ACC112 (cell line): ENCODE measurements at regions not wholly inside any gene's neighbourhood (a gene's known extent, or its start where the extent isn't known, plus 50 kb on each side); places are given as distances from the start of the nearest gene placed in this dataset.

Experiments
- H2AFZ ChIP-seq: fragments of 200-600 bp; sonication (generic); one replicate; pipeline ENCODE4 v1.6.0; 2017; ENCODE audit warnings: antibody characterized with exemption, low read length; ENCODE audit not compliant: unreplicated experiment
- H3K27ac ChIP-seq: fragments of 200-600 bp; sonication (generic); 2 replicates; pipeline ENCODE4 v1.5.1; 2014; ENCODE audit warnings: low read depth, mild to moderate bottlenecking, antibody characterized with exemption, low read length, moderate library complexity
- H3K27me3 ChIP-seq: fragments of 200-600 bp; sonication (generic); 2 replicates; pipeline ENCODE4 v1.6.1; 2014; ENCODE audit warnings: mild to moderate bottlenecking, antibody characterized with exemption, low read length, moderate library complexity, mixed read lengths; ENCODE audit not compliant: insufficient read depth
- H3K36me3 ChIP-seq: fragments of 200-600 bp; sonication (generic); 2 replicates; pipeline ENCODE4 v1.6.1; 2016; ENCODE audit warnings: mild to moderate bottlenecking, antibody characterized with exemption, low read length, moderate library complexity, mixed read lengths; ENCODE audit not compliant: insufficient read depth
- H3K4me1 ChIP-seq: fragments of 200-600 bp; sonication (generic); one replicate; pipeline ENCODE4 v1.6.1; 2016; ENCODE audit warnings: low read length, mixed read lengths; ENCODE audit not compliant: insufficient read depth, unreplicated experiment, control insufficient read depth
- H3K4me3 ChIP-seq: fragments of 200-600 bp; sonication (generic); 2 replicates; pipeline ENCODE4 v1.5.1; 2014; ENCODE audit warnings: mild to moderate bottlenecking, low read depth, low read length
- H3K79me2 ChIP-seq: fragments of 200-600 bp; sonication (generic); one replicate; pipeline ENCODE4 v1.6.0; 2016; ENCODE audit warnings: low read length; ENCODE audit not compliant: control insufficient read depth, unreplicated experiment, insufficient read depth

DNA sequence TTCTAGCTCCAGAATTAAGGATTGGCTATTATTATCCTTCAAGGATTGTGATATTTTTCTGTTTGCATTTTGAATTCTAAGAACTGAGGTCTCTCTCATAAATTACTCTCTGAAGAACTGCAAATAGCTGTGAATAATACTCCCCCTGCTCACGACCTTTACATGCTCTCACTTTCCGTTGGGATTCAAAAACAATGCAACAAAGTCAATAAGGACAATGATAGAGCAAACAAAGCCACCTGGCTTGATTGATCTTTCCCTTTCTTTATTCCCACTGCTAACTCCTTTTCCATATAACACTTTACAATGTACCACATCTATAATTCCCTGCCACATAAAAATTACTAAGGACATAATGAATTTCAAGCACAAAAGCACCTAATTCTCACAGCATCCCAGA, 523.0 kb upstream of the CA10 start:
- Histone ChIP-seq H3K27me3 (no peaks in the 10 kb centered on the region), H3K4me1 (no peaks in the 10 kb centered on the region), H2AFZ (no peak overlapping the region), H3K79me2 (no peaks in the 10 kb centered on the region), H3K36me3 (no peaks in the 10 kb centered on the region), H3K4me3 (no peak overlapping the region), H3K27ac (no peak overlapping the region)

GRCh38 chr17:52678211-52678610, 519.7 kb upstream of the CA10 start:
- no peaks in the 10 kb centered on the region for H3K79me2 ChIP-seq
- H3K27ac ChIP-seq, result no peak overlapping the region
- no peaks in the 10 kb centered on the region for H3K4me1 ChIP-seq
- H3K36me3 ChIP-seq, result no peaks in the 10 kb centered on the region
- H3K27me3 ChIP-seq, result no peaks in the 10 kb centered on the region
- H3K4me3 ChIP-seq, result no peak overlapping the region
- no peak overlapping the region for H2AFZ ChIP-seq

DNA sequence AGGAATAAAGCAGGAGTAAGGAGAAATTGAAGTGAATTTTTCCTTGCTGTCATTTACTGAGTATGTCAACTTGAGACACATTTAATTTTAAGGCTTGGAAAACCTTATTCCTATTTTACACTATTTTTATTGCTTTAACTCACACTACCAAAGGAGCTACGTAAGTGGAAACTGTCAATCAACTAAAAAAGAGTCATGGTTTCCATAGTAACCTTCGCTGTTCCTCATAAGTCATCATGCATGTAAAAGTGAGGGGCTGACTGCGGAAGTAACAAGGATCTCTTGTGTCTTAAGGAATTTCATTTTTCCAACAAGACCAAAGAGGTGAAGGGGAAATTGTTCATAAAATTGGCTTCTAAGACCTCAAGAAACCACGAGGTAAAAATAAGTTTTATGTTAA, 516.2 kb upstream of the CA10 start:
- no peak overlapping the region for H3K4me3 ChIP-seq
- no peak overlapping the region for H3K27ac ChIP-seq
- no peaks in the 10 kb centered on the region for H3K36me3 ChIP-seq
- no peaks in the 10 kb centered on the region for H3K79me2 ChIP-seq
- no peak overlapping the region for H2AFZ ChIP-seq
- H3K4me1 ChIP-seq, result no peaks in the 10 kb centered on the region
- H3K27me3 ChIP-seq, result no peaks in the 10 kb centered on the region

GRCh38 chr17:52673791-52674190, 515.3 kb upstream of the CA10 start:
- Histone ChIP-seq H3K36me3 (no peaks in the 10 kb centered on the region), H3K4me1 (no peaks in the 10 kb centered on the region), H3K79me2 (no peaks in the 10 kb centered on the region), H2AFZ (no peak overlapping the region), H3K27ac (no peak overlapping the region), H3K4me3 (no peak overlapping the region), H3K27me3 (no peaks in the 10 kb centered on the region)

DNA sequence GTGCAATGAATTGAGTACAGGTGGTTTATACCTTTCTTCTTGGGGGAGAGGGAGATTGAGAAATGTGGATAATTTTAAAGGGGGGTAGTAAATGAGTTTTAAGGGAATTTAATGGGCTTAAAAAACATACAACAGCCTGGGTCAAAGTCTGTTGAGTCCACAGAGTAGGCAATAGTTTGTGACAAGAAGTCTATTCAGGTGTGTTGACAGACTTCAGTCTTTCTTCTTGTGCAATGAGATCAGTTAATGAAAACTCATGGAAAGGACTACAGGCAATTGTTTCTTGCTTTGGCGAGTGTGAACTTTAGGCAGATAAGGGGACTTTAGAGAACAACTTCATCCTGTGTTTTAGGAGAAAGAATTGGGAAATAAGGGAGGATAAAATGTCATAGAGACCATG, 507.8 kb upstream of the CA10 start:
- no peaks in the 10 kb centered on the region for H3K79me2 ChIP-seq
- no peak overlapping the region for H2AFZ ChIP-seq
- H3K36me3 ChIP-seq, result no peaks in the 10 kb centered on the region
- H3K4me3 ChIP-seq, result no peak overlapping the region
- H3K27me3 ChIP-seq, result no peaks in the 10 kb centered on the region
- H3K4me1 ChIP-seq, result no peaks in the 10 kb centered on the region
- no peak overlapping the region for H3K27ac ChIP-seq

- H3K27me3 ChIP-seq, result no peaks in the 10 kb centered on the region
- H3K27ac ChIP-seq, result no peak overlapping the region
- H3K79me2 ChIP-seq, result no peaks in the 10 kb centered on the region
- no peak overlapping the region for H3K4me3 ChIP-seq
- no peaks in the 10 kb centered on the region for H3K36me3 ChIP-seq
- no peaks in the 10 kb centered on the region for H3K4me1 ChIP-seq
- no peak overlapping the region for H2AFZ ChIP-seq
Observed at GRCh38 chr17:52660692-52661091, 502.2 kb upstream of the CA10 start.

DNA sequence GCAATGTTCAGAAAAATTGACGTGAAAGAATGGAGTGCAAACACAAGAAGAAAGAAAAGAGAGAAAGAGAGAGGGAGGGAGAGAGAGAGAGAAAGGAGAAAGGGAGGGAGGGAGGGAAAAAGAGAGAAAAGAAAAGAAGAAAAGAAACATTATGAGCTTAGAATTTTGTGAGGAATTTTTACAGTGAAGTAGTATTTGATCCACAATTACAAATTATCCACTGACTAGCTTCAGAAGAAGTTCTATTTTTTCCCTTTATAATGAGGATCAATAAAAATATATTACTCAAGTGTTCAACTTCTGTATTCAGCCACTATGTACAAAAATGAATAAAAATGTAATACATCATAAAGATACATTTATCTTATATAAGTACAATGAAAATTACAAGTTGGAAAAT, 494.5 kb upstream of the CA10 start:
- Histone ChIP-seq H3K27me3 (no peaks in the 10 kb centered on the region), H3K79me2 (no peaks in the 10 kb centered on the region), H3K4me1 (no peaks in the 10 kb centered on the region), H3K27ac (no peak overlapping the region), H2AFZ (no peak overlapping the region), H3K36me3 (no peaks in the 10 kb centered on the region), H3K4me3 (no peak overlapping the region)

DNA sequence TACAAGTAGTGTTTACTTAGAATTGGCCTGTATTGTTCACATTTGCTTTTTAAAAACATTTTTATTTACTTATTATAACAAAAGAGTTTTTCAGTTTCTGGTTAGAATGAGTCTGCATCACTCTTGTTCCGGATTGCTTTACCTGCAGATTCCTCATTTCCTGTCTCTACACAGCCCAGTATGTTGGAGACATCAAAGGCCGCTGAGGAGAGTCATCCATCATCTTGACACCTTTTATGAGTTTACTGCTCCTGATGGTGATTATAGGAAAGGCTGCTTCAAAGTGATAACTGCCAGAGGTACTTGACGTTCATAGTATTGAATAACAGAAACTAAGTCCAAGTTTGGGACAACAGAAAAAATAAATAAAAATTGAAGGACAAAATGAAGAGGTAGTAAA, 490.5 kb upstream of the CA10 start:
- H2AFZ ChIP-seq, result no peak overlapping the region
- no peaks in the 10 kb centered on the region for H3K79me2 ChIP-seq
- H3K27ac ChIP-seq, result no peak overlapping the region
- H3K4me1 ChIP-seq, result no peaks in the 10 kb centered on the region
- H3K27me3 ChIP-seq, result no peaks in the 10 kb centered on the region
- no peak overlapping the region for H3K4me3 ChIP-seq
- no peaks in the 10 kb centered on the region for H3K36me3 ChIP-seq

DNA sequence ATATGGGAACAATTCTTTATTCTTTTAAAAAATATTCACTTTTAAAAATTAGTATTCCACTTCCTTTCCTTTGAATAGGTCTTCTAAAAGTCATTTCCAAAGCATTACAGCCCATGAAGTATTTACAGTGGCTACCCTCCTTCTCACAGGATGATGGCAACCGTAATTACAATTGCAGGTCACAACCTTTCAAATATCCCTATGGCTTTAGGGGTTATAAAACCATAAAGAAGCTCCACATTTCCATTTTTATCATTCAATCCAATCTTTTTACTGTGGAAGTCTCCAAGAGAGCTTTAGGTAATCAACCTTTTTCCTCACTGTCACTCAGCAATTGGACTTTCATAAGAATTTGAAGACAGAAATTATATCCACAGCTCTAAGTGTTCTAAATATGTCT, 488.9 kb upstream of the CA10 start:
- H2AFZ ChIP-seq, result no peak overlapping the region
- no peaks in the 10 kb centered on the region for H3K79me2 ChIP-seq
- H3K36me3 ChIP-seq, result no peaks in the 10 kb centered on the region
- H3K4me3 ChIP-seq, result no peak overlapping the region
- H3K27ac ChIP-seq, result no peak overlapping the region
- no peaks in the 10 kb centered on the region for H3K4me1 ChIP-seq
- no peaks in the 10 kb centered on the region for H3K27me3 ChIP-seq

DNA sequence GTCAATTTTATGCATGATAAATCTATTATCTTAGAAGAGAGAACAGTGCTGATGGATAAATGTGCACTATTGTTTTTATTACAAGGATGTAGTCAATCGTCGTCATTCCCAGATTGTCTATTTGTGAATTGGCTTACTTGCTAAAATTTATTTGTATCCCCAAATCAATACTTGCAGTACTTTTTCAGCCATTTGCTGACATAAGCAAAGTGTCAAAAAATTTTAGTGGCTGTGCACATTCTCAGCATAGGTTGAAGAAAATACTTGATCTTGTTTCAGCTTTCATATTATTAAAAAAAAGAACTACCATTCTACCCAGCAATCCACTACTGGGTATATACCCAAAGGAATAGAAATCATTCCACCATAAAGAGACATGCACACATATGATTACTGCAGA, 477.9 kb upstream of the CA10 start:
- H3K36me3 ChIP-seq, result no peaks in the 10 kb centered on the region
- H3K27me3 ChIP-seq, result no peaks in the 10 kb centered on the region
- H3K4me3 ChIP-seq, result no peak overlapping the region
- H3K4me1 ChIP-seq, result no peaks in the 10 kb centered on the region
- H2AFZ ChIP-seq, result no peak overlapping the region
- H3K79me2 ChIP-seq, result no peaks in the 10 kb centered on the region
- H3K27ac ChIP-seq, result no peak overlapping the region

DNA sequence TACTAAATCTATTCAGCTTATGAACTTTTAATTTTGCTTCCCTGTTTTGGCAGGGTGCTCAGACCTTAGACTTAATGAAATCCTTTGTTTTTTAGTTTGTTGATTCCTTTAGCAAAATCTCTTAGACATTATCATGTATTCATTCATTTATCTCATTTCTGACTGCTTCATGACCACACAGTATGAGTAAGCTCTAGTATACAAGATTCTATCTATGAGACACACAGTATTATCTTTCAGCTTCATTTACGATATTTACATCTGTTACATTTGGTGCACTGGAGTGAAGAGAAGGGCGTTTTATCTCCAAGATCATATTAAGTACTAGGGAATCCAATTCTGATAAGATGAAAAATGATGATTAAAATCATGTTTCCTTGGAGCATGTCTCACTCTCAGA, 448.1 kb upstream of the CA10 start:
- Histone ChIP-seq H3K27me3 (no peaks in the 10 kb centered on the region), H3K36me3 (no peaks in the 10 kb centered on the region), H3K27ac (no peak overlapping the region), H3K4me3 (no peak overlapping the region), H3K4me1 (no peaks in the 10 kb centered on the region), H3K79me2 (no peaks in the 10 kb centered on the region), H2AFZ (no peak overlapping the region)

- Histone ChIP-seq H3K4me3 (no peak overlapping the region), H3K27ac (no peak overlapping the region), H2AFZ (no peak overlapping the region), H3K79me2 (no peaks in the 10 kb centered on the region), H3K36me3 (no peaks in the 10 kb centered on the region), H3K27me3 (no peaks in the 10 kb centered on the region), H3K4me1 (no peaks in the 10 kb centered on the region)
Observed at GRCh38 chr17:52606098-52606497, 447.6 kb upstream of the CA10 start.
